ENCODE measurements at regions not wholly inside any gene's neighbourhood (a gene's known extent, or its start where the extent isn't known, plus 50 kb on each side); places are given as distances from the start of the nearest gene placed in this dataset.

GRCh38 chr2:103734911-103735310 lies 973.1 kb downstream of the TMEM182 start:
- intact Hi-C loops (cut with DNase I): no loop called here
- DNase-seq: peak in 1 of 10 donors; percentile 49

- DNase-seq: no peak
Observed at GRCh38 chr2:103738108-103738507, 976.3 kb downstream of the TMEM182 start.

GRCh38 chr2:103738606-103739005 lies 976.8 kb downstream of the TMEM182 start:
- intact Hi-C loops (cut with DNase I): no loop called here
- no peak for DNase-seq

More at GRCh38 chr2:103738108-103738507, 976.3 kb downstream of the TMEM182 start:
- intact Hi-C loops (cut with DNase I): no loop called here

- intact Hi-C loops (cut with DNase I): no loop called here
- DNase-seq: no peak
Observed at GRCh38 chr2:103739186-103739585, 977.4 kb downstream of the TMEM182 start.

GRCh38 chr2:103739921-103740320 lies 978.1 kb downstream of the TMEM182 start:
- no peak for DNase-seq
- intact Hi-C loops (cut with DNase I): no loop called here

GRCh38 chr2:103740631-103741030 lies 978.8 kb downstream of the TMEM182 start:
- intact Hi-C loops (cut with DNase I): no loop called here

GRCh38 chr2:103743195-103743594 lies 981.4 kb downstream of the TMEM182 start:
- intact Hi-C loops (cut with DNase I): no loop called here

More at GRCh38 chr2:103740631-103741030, 978.8 kb downstream of the TMEM182 start:
- no peak for DNase-seq

GRCh38 chr2:103754530-103754929 lies 992.7 kb downstream of the TMEM182 start:
- intact Hi-C loops (cut with DNase I): no loop called here
- DNase-seq: no peak

More at GRCh38 chr2:103743195-103743594, 981.4 kb downstream of the TMEM182 start:
- DNase-seq: no peak

GRCh38 chr2:103773884-103774283 lies 1012.1 kb downstream of the TMEM182 start:
- intact Hi-C loops (cut with DNase I): no loop called here
- DNase-seq: no peak

- no peak for DNase-seq
- intact Hi-C loops (cut with DNase I): no loop called here
Observed at GRCh38 chr2:103780088-103780702, 1018.4 kb downstream of the TMEM182 start.

- intact Hi-C loops (cut with DNase I): no loop called here
- DNase-seq: no peak
Observed at GRCh38 chr2:103781313-103781712, 1019.5 kb downstream of the TMEM182 start.

- DNase-seq: peak in 3 of 10 donors; percentile 44 to 79 (median 61)
- intact Hi-C loops (cut with DNase I): no loop called here
Observed at GRCh38 chr2:103784261-103784660, 1022.4 kb downstream of the TMEM182 start.

- DNase-seq: no peak
- intact Hi-C loops (cut with DNase I): no loop called here
Observed at GRCh38 chr2:103785432-103785831, 1023.6 kb downstream of the TMEM182 start.

- intact Hi-C loops (cut with DNase I): no loop called here
- DNase-seq: no peak
Observed at GRCh38 chr2:103785956-103786355, 1024.1 kb downstream of the TMEM182 start.

- peak in 1 of 10 donors; percentile 61 for DNase-seq
- intact Hi-C loops (cut with DNase I): no loop called here
Observed at GRCh38 chr2:103788389-103788788, 1026.6 kb downstream of the TMEM182 start.

GRCh38 chr2:103788951-103789350 lies 1027.1 kb downstream of the TMEM182 start:
- intact Hi-C loops (cut with DNase I): no loop called here
- no peak for DNase-seq

- intact Hi-C loops (cut with DNase I): no loop called here
- DNase-seq: peak; percentile 19 to 88 (median 58)
Observed at GRCh38 chr2:103789381-103790095, 1027.7 kb downstream of the TMEM182 start.

GRCh38 chr2:103792042-103792441 lies 1030.2 kb downstream of the TMEM182 start:
- no peak for DNase-seq
- intact Hi-C loops (cut with DNase I): no loop called here

GRCh38 chr2:103798291-103798690 lies 1036.5 kb downstream of the TMEM182 start:
- intact Hi-C loops (cut with DNase I): no loop called here
- DNase-seq: no peak

- DNase-seq: no peak
- intact Hi-C loops (cut with DNase I): no loop called here
Observed at GRCh38 chr2:103804013-103804412, 1042.2 kb downstream of the TMEM182 start.

- no peak for DNase-seq
- intact Hi-C loops (cut with DNase I): no loop called here
Observed at GRCh38 chr2:103805746-103806145, 1043.9 kb downstream of the TMEM182 start.

- no peak for DNase-seq
- intact Hi-C loops (cut with DNase I): no loop called here
Observed at GRCh38 chr2:103808814-103809213, 1045.1 kb upstream of the POU3F3 start.
